ENCODE measurements at regions not wholly inside any gene's neighbourhood (a gene's known extent, or its start where the extent isn't known, plus 50 kb on each side); places are given as distances from the start of the nearest gene placed in this dataset.
"Not testable (repeated sequence)": the region's sequence is repeated elsewhere in the genome, so short reads cannot be mapped to it uniquely, and the experiment has no call there.

DNA sequence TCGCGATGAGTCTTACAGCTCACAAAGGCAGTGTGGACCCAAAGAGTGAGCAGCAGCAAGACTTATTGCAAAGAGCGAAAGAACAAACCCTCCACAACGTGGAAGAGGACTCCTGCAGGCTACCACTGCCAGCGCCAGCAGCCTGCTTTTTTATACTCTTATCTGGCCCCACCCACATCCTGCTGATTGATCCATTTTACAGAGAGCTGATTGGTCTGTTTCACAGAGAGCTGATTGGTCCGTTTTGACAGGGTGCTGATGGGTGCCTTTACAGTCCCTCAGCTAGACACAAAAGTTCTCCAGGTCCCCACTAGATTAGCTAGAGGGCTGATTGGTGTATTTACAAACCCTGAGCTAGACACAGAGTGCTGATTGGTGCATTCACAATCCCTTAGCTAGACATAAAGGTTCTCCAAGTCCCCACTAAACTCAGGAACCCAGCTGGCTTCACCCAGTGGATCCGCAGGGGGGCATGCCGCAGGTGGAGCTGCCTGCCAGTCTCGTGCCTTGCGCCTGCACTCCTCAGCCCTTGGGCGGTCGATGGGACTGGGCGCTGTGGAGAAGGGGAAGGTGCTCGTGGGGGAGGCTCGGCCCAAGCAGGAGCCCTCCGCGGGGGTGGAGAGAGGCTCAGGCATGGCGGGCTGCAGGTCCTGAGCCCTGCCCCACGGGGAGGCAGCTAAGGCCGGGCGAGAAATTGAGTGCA, 75.7 kb downstream of the QDPR start:
- H3K4me3 Mint-ChIP-seq (ENCODE audit: low read depth); DNase-seq (ENCODE audit: low spot score, unreplicated experiment): not testable (repeated sequence)

DNA sequence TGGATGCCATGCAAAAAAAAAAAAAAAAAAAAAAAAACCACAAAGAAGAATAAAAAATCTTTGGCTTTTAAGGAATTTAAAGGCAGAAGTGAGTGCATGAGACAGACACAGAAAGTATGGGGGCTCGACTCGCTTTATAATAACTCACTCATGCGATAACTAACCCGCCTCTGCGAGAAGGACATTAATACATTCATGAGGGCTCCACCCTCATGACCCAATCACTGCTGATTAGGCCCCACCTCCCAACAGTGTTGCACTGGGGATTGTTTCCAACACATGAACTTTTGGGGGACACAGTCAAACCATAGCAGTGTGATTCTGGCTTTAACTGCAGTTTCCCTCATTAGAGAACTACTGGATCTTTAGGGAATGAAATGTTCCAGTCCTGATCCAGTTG, 78.1 kb downstream of the QDPR start:
- TF ChIP-seq, protein P1, sequence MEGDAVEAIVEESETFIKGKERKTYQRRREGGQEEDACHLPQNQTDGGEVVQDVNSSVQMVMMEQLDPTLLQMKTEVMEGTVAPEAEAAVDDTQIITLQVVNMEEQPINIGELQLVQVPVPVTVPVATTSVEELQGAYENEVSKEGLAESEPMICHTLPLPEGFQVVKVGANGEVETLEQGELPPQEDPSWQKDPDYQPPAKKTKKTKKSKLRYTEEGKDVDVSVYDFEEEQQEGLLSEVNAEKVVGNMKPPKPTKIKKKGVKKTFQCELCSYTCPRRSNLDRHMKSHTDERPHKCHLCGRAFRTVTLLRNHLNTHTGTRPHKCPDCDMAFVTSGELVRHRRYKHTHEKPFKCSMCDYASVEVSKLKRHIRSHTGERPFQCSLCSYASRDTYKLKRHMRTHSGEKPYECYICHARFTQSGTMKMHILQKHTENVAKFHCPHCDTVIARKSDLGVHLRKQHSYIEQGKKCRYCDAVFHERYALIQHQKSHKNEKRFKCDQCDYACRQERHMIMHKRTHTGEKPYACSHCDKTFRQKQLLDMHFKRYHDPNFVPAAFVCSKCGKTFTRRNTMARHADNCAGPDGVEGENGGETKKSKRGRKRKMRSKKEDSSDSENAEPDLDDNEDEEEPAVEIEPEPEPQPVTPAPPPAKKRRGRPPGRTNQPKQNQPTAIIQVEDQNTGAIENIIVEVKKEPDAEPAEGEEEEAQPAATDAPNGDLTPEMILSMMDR (IDR thresholded peaks at IDR 0.05; ENCODE audit: unreplicated experiment): no peak
- H3K36me3 Mint-ChIP-seq (ENCODE audit: insufficient read depth): no peaks in the 10 kb centered on the region
- peaks cover 2% of the 10 kb centered on the region for H3K9me3 Mint-ChIP-seq (ENCODE audit: low read depth)
- no peak overlapping the region for H3K27ac Mint-ChIP-seq
- H3K4me1 Mint-ChIP-seq (ENCODE audit: low read depth): no peaks in the 10 kb centered on the region
- no peaks in the 10 kb centered on the region for H3K27me3 Mint-ChIP-seq
- H3K4me3 Mint-ChIP-seq (ENCODE audit: low read depth): no peak overlapping the region
- no peak for DNase-seq (ENCODE audit: low spot score, unreplicated experiment)

More for the DNA sequence above, 75.7 kb downstream of the QDPR start:
- H3K4me1 Mint-ChIP-seq (ENCODE audit: low read depth); H3K27ac Mint-ChIP-seq; H3K36me3 Mint-ChIP-seq (ENCODE audit: insufficient read depth); H3K9me3 Mint-ChIP-seq (ENCODE audit: low read depth); H3K27me3 Mint-ChIP-seq: not testable (repeated sequence)

DNA sequence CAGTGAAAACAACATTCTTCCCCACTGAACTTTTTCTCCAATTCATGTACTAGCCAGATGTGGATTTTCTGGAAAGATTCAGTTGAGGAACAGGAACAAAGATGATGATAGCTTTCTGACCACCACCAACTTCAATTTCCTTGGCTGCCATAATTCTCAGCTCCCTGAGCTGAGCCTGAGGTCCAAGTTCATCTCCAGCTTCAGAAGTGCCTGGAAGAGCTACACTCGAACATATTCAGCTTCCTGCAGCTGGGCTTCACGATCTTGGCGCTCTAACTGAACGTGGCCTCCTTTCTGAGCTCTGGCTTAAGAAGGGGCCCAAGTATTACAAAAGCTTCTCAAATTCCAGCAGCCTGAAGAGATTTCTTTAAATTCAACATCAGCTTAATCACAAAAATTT, 83.9 kb downstream of the QDPR start:
- Mint-ChIP-seq H3K4me1 (ENCODE audit: low read depth) (no peaks in the 10 kb centered on the region), H3K36me3 (ENCODE audit: insufficient read depth) (no peaks in the 10 kb centered on the region), H3K27me3 (peaks cover 4% of the 10 kb centered on the region), H3K4me3 (ENCODE audit: low read depth) (no peak overlapping the region), H3K27ac (no peak overlapping the region), H3K9me3 (ENCODE audit: low read depth) (peaks cover 1% of the 10 kb centered on the region)
- DNase-seq (ENCODE audit: low spot score, unreplicated experiment): no peak
- TF ChIP-seq, protein P1 (IDR thresholded peaks at IDR 0.05; ENCODE audit: unreplicated experiment): no peak

DNA sequence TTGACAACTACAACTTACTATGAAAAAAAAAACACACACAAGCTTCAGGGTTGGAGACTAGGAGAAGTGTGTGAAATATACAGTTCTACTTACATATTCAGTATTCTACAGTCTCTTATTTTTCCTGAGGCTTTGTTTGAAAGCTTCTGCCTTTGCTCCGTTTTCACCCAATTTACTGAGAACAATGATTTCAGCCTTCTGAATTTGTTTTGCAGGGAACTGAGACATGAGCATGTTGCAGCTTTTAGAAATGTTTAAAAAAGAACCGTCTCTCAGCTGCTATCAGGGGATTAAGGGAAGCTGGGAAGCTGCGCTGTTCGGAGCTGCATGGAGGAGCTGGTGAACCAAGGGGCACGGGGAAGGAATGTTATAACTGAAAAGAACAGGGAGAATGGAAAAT, 85.7 kb downstream of the QDPR start:
- no peaks in the 10 kb centered on the region for H3K4me1 Mint-ChIP-seq (ENCODE audit: low read depth)
- no peak overlapping the region for H3K27ac Mint-ChIP-seq
- TF ChIP-seq, protein P1 (IDR thresholded peaks at IDR 0.05; ENCODE audit: unreplicated experiment): no peak
- peaks cover 4% of the 10 kb centered on the region for H3K27me3 Mint-ChIP-seq
- no peak overlapping the region for H3K4me3 Mint-ChIP-seq (ENCODE audit: low read depth)
- DNase-seq (ENCODE audit: low spot score, unreplicated experiment): no peak
- peaks cover 3% of the 10 kb centered on the region for H3K9me3 Mint-ChIP-seq (ENCODE audit: low read depth)
- H3K36me3 Mint-ChIP-seq (ENCODE audit: insufficient read depth): no peaks in the 10 kb centered on the region

DNA sequence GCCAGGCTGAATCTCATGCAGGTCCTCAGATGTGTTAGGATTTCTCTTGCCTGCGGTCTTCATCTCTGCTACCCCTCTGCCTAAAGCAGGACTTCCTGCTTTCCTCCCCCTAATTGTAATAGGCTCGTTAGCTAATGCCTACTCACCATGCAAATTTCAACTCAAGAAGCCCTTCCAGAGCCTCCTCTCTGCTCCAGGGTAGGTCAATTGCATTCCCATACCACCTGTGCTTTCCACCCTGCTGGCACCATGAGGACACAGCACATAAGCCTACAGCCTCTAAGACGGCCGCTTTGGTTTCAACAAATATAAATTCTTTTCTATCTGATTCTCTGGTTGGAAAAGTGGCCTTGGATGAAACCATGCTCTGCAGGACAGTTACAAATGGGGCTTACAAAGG, 93.9 kb downstream of the QDPR start:
- Mint-ChIP-seq H3K27me3 (peaks cover 20% of the 10 kb centered on the region), H3K9me3 (ENCODE audit: low read depth) (peaks cover 15% of the 10 kb centered on the region), H3K27ac (no peak overlapping the region), H3K4me3 (ENCODE audit: low read depth) (no peak overlapping the region), H3K4me1 (ENCODE audit: low read depth) (no peaks in the 10 kb centered on the region), H3K36me3 (ENCODE audit: insufficient read depth) (no peaks in the 10 kb centered on the region)
- no peak for DNase-seq (ENCODE audit: low spot score, unreplicated experiment)
- TF ChIP-seq, protein P1 (IDR thresholded peaks at IDR 0.05; ENCODE audit: unreplicated experiment): no peak

DNA sequence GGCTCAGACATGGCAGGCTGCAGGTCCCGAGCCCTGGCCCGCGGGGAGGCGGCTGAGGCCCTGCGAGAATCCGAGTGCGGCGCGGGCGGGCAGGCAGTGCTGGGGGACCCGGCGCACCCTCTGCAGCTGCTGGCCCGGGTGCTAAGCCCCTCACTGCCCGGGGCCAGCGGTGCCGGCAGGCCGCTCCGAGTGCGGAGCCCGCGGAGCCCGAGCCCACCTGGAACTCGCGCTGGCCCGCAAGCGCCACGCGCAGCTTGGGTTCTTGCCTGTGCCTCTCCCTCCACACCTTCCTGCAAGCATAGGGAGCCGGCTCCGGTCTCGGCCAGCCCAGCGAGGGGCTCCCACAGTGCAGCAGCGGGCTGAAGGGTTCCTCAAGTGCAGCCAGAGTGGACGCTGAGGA, 97.5 kb downstream of the QDPR start:
- H3K9me3 Mint-ChIP-seq (ENCODE audit: low read depth): peaks cover 14% of the 10 kb centered on the region
- TF ChIP-seq, protein P1 (IDR thresholded peaks at IDR 0.05; ENCODE audit: unreplicated experiment): no peak
- H3K36me3 Mint-ChIP-seq (ENCODE audit: insufficient read depth): no peaks in the 10 kb centered on the region
- DNase-seq (ENCODE audit: low spot score, unreplicated experiment): no peak
- H3K27me3 Mint-ChIP-seq: peaks cover 27% of the 10 kb centered on the region
- no peak overlapping the region for H3K4me3 Mint-ChIP-seq (ENCODE audit: low read depth)
- peaks cover 6% of the 10 kb centered on the region for H3K4me1 Mint-ChIP-seq (ENCODE audit: low read depth)
- H3K27ac Mint-ChIP-seq: no peak overlapping the region

Measured in progenitor cell of endocrine pancreas (in vitro differentiated cells).